Natural killer cell treated with Interleukin-12 subunit alpha and Interleukin-12 subunit beta and Interleukin-15 and Interleukin-18, amount 100 ng/mL, for 72 hours (primary cell): ENCODE measurements at regions not wholly inside any gene's neighbourhood (a gene's known extent, or its start where the extent isn't known, plus 50 kb on each side); places are given as distances from the start of the nearest gene placed in this dataset.
"Not testable (repeated sequence)": the region's sequence is repeated elsewhere in the genome, so short reads cannot be mapped to it uniquely, and the experiment has no call there.

Source experiments
- ATAC-seq, 2 donors: fragments of 150-1000 bp; cut with Tn5 transposase in 1 of 2; sonication (Bioruptor Pico), chemical (Tn5 transposase) in 1 of 2; 2 replicates each; pipeline ENCODE4 v1.10.0; 2021
- DNase-seq: peaks from one replicate; pipeline ENCODE4 v3.0.0; 2022; ENCODE audit warnings: low spot score
- H3K27ac Mint-ChIP-seq, 2 donors: 1 replicate in 1 of 2; 2 replicates in 1 of 2; pipeline ENCODE4 v1.8.0; 2022; ENCODE audit warnings: mixed read lengths in 2 of 2, mild to moderate bottlenecking in 1 of 2, moderate library complexity in 1 of 2
- H3K27me3 Mint-ChIP-seq, 2 donors: 1 replicate in 1 of 2; 2 replicates in 1 of 2; pipeline ENCODE4 v1.8.0; 2022; ENCODE audit warnings: mixed read lengths in 2 of 2
- H3K36me3 Mint-ChIP-seq: one replicate; pipeline ENCODE4 v1.8.0; 2022; ENCODE audit warnings: mixed read lengths
- H3K4me1 Mint-ChIP-seq, 2 donors: 1 replicate in 1 of 2; 2 replicates in 1 of 2; pipeline ENCODE4 v1.8.0; 2022; ENCODE audit warnings: low read depth in 2 of 2, mixed read lengths in 2 of 2, mild to moderate bottlenecking in 1 of 2
- H3K4me3 Mint-ChIP-seq: one replicate; pipeline ENCODE4 v1.8.0; 2022; ENCODE audit warnings: mixed read lengths
- H3K9me3 Mint-ChIP-seq: 2 replicates; pipeline ENCODE4 v1.8.0; 2022; ENCODE audit warnings: mixed read lengths

GRCh38 chr11:69205743-69206612 lies 50.2 kb downstream of the SMIM38 start:
- ATAC-seq (no peak), DNase-seq (peak; percentile 48)
- Mint-ChIP-seq H3K27me3 (peaks cover 5 to 6% of the 10 kb centered on the region in 2 donors), H3K27ac (no peak overlapping the region), H3K9me3 (no peaks in the 10 kb centered on the region), H3K36me3 (no peaks in the 10 kb centered on the region), H3K4me1 (no peaks in the 10 kb centered on the region), H3K4me3 (no peak overlapping the region)

GRCh38 chr11:69206613-69206965 lies 50.9 kb downstream of the SMIM38 start:
- H3K9me3 Mint-ChIP-seq, H3K27me3 Mint-ChIP-seq, H3K4me3 Mint-ChIP-seq, H3K27ac Mint-ChIP-seq, DNase-seq, H3K36me3 Mint-ChIP-seq, H3K4me1 Mint-ChIP-seq, ATAC-seq: not testable (repeated sequence)

GRCh38 chr11:69207165-69207889 lies 51.6 kb downstream of the SMIM38 start:
- no peaks in the 10 kb centered on the region for H3K9me3 Mint-ChIP-seq
- no peaks in the 10 kb centered on the region for H3K36me3 Mint-ChIP-seq
- peaks cover 6 to 12% of the 10 kb centered on the region in 2 donors for H3K27me3 Mint-ChIP-seq
- ATAC-seq = no peak
- DNase-seq = peak; percentile 34
- H3K4me1 Mint-ChIP-seq = no peaks in the 10 kb centered on the region
- H3K4me3 Mint-ChIP-seq = no peak overlapping the region
- no peak overlapping the region for H3K27ac Mint-ChIP-seq

- no peak overlapping the region for H3K4me3 Mint-ChIP-seq
Measured at GRCh38 chr11:69208190-69209037, 52.7 kb downstream of the SMIM38 start.

GRCh38 chr11:69209038-69209350 lies 53.3 kb downstream of the SMIM38 start:
- peaks cover 6 to 17% of the 10 kb centered on the region in 2 donors for H3K27me3 Mint-ChIP-seq
- H3K36me3 Mint-ChIP-seq = no peaks in the 10 kb centered on the region
- H3K4me3 Mint-ChIP-seq = no peak overlapping the region
- DNase-seq (peak; percentile 18), ATAC-seq (no peak)
- H3K27ac Mint-ChIP-seq = no peak overlapping the region
- no peaks in the 10 kb centered on the region for H3K4me1 Mint-ChIP-seq
- no peaks in the 10 kb centered on the region for H3K9me3 Mint-ChIP-seq

More at GRCh38 chr11:69208190-69209037, 52.7 kb downstream of the SMIM38 start:
- DNase-seq (peak; percentile 51), ATAC-seq (no peak)
- peaks cover 6 to 17% of the 10 kb centered on the region in 2 donors for H3K27me3 Mint-ChIP-seq
- no peak overlapping the region for H3K27ac Mint-ChIP-seq
- H3K36me3 Mint-ChIP-seq = no peaks in the 10 kb centered on the region
- no peaks in the 10 kb centered on the region for H3K9me3 Mint-ChIP-seq
- H3K4me1 Mint-ChIP-seq = no peaks in the 10 kb centered on the region

- Mint-ChIP-seq H3K27me3 (peaks cover 12 to 22% of the 10 kb centered on the region in 2 donors), H3K4me3 (no peak overlapping the region), H3K36me3 (no peaks in the 10 kb centered on the region), H3K27ac (no peak overlapping the region), H3K4me1 (no peaks in the 10 kb centered on the region), H3K9me3 (peaks cover 5% of the 10 kb centered on the region)
- ATAC-seq = peak in 1 of 2 donors; percentile 9
- peak; percentile 5 for DNase-seq
Measured at GRCh38 chr11:69209421-69210309, 53.9 kb downstream of the SMIM38 start.

GRCh38 chr11:69210310-69211035 lies 54.7 kb downstream of the SMIM38 start:
- no peak overlapping the region for H3K4me3 Mint-ChIP-seq
- no peak overlapping the region for H3K27ac Mint-ChIP-seq
- no peaks in the 10 kb centered on the region for H3K36me3 Mint-ChIP-seq
- peaks cover 5% of the 10 kb centered on the region for H3K9me3 Mint-ChIP-seq
- DNase-seq (peak; percentile 54), ATAC-seq (peak; percentile 25 to 29)
- no peaks in the 10 kb centered on the region for H3K4me1 Mint-ChIP-seq
- H3K27me3 Mint-ChIP-seq = peaks cover 15 to 24% of the 10 kb centered on the region in 2 donors

GRCh38 chr11:69211540-69211919 lies 55.8 kb downstream of the SMIM38 start:
- Mint-ChIP-seq H3K9me3 (peaks cover 5% of the 10 kb centered on the region), H3K36me3 (no peaks in the 10 kb centered on the region), H3K27ac (no peak overlapping the region), H3K27me3 (peaks cover 22 to 31% of the 10 kb centered on the region in 2 donors), H3K4me3 (no peak overlapping the region), H3K4me1 (no peaks in the 10 kb centered on the region)
- DNase-seq (peak; percentile 8), ATAC-seq (no peak)

- peak; percentile 54 for DNase-seq
- Mint-ChIP-seq H3K36me3 (no peaks in the 10 kb centered on the region), H3K4me1 (no peaks in the 10 kb centered on the region), H3K4me3 (no peak overlapping the region), H3K27me3 (peaks cover 17 to 31% of the 10 kb centered on the region in 2 donors), H3K27ac (no peak overlapping the region), H3K9me3 (peaks cover 5% of the 10 kb centered on the region)
- ATAC-seq = no peak
Measured at GRCh38 chr11:69211920-69212797, 56.4 kb downstream of the SMIM38 start.

GRCh38 chr11:69212798-69213110 lies 57.0 kb downstream of the SMIM38 start:
- ATAC-seq = no peak
- DNase-seq = peak; percentile 32
- no peak overlapping the region for H3K4me3 Mint-ChIP-seq
- peaks cover 17 to 31% of the 10 kb centered on the region in 2 donors for H3K27me3 Mint-ChIP-seq
- no peak overlapping the region for H3K27ac Mint-ChIP-seq
- H3K36me3 Mint-ChIP-seq = no peaks in the 10 kb centered on the region
- peaks cover 5% of the 10 kb centered on the region for H3K9me3 Mint-ChIP-seq
- no peaks in the 10 kb centered on the region for H3K4me1 Mint-ChIP-seq

- no peaks in the 10 kb centered on the region for H3K4me1 Mint-ChIP-seq
- H3K4me3 Mint-ChIP-seq = no peak overlapping the region
- peaks cover 17 to 31% of the 10 kb centered on the region in 2 donors for H3K27me3 Mint-ChIP-seq
- peaks cover 5% of the 10 kb centered on the region for H3K9me3 Mint-ChIP-seq
- DNase-seq (peak; percentile 49), ATAC-seq (no peak)
- H3K27ac Mint-ChIP-seq = no peak overlapping the region
- H3K36me3 Mint-ChIP-seq = no peaks in the 10 kb centered on the region
Measured at GRCh38 chr11:69213316-69213715, 57.6 kb downstream of the SMIM38 start.

GRCh38 chr11:69213964-69214363 lies 58.2 kb downstream of the SMIM38 start:
- Mint-ChIP-seq H3K9me3 (peaks cover 5% of the 10 kb centered on the region), H3K27ac (no peak overlapping the region), H3K27me3 (peaks cover 17 to 31% of the 10 kb centered on the region in 2 donors), H3K4me1 (no peaks in the 10 kb centered on the region), H3K36me3 (no peaks in the 10 kb centered on the region), H3K4me3 (no peak overlapping the region)
- ATAC-seq (no peak), DNase-seq (peak; percentile 13)
